PC-3 (cell line): ENCODE measurements at regions not wholly inside any gene's neighbourhood (a gene's known extent, or its start where the extent isn't known, plus 50 kb on each side); places are given as distances from the start of the nearest gene placed in this dataset.

Experiments used
- EZH2 ChIP-seq: fragments of 300-600 bp; sonication (generic); IDR thresholded peaks from one replicate; pipeline ENCODE4 v1.6.1; 2017; ENCODE audit warnings: antibody characterized with exemption, mild to moderate bottlenecking, low read length; ENCODE audit not compliant: unreplicated experiment
- EZH2phosphoT487 ChIP-seq: fragments of 300-600 bp; sonication (generic); IDR thresholded peaks from 2 replicates; pipeline ENCODE4 v1.6.1; 2018; ENCODE audit warnings: mild to moderate bottlenecking, antibody characterized with exemption, low read length, borderline replicate concordance
- TF ChIP-seq, protein P1 (sequence below): fragments of 300-600 bp; sonication (generic); conservative IDR thresholded peaks from 2 replicates; pipeline ENCODE4 v1.5.1; 2017; ENCODE audit warnings: antibody characterized with exemption, low read depth, mild to moderate bottlenecking, low read length

DNA sequence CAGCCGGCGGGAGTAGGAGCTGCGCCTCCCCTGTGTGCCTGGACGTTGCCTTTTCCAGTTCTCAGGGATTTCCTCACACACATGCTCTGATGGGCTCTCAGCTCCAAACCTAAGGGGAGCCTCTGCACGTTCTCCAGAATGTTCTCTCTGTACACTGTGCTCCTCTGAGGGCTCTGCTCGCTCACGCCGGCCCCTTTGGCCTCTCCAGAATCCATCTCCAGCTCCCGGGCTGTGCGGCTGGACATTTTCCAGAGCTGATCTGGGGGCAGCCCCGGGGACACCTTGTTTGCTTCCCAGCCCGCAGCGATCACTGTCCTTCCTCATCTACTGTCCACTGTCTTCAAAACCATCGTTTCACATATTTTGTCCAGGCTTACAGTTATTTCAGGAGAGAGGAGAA lies 245.4 kb upstream of the HDAC4 start:
- TF ChIP-seq EZH2 (no peak), EZH2phosphoT487 (no peak)
- TF ChIP-seq, protein P1, sequence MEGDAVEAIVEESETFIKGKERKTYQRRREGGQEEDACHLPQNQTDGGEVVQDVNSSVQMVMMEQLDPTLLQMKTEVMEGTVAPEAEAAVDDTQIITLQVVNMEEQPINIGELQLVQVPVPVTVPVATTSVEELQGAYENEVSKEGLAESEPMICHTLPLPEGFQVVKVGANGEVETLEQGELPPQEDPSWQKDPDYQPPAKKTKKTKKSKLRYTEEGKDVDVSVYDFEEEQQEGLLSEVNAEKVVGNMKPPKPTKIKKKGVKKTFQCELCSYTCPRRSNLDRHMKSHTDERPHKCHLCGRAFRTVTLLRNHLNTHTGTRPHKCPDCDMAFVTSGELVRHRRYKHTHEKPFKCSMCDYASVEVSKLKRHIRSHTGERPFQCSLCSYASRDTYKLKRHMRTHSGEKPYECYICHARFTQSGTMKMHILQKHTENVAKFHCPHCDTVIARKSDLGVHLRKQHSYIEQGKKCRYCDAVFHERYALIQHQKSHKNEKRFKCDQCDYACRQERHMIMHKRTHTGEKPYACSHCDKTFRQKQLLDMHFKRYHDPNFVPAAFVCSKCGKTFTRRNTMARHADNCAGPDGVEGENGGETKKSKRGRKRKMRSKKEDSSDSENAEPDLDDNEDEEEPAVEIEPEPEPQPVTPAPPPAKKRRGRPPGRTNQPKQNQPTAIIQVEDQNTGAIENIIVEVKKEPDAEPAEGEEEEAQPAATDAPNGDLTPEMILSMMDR: no peak
